Fibroblast of the aortic adventitia (primary cell): ENCODE measurements at regions not wholly inside any gene's neighbourhood (a gene's known extent, or its start where the extent isn't known, plus 50 kb on each side); places are given as distances from the start of the nearest gene placed in this dataset.

Experiments used
- DNase-seq: peaks from one replicate; pipeline ENCODE4 v3.0.0-alpha.2; 2010; ENCODE audit warnings: low read depth
- H3K4me3 ChIP-seq: 2 replicates; pipeline ENCODE4 v1.5.1; 2011; ENCODE audit warnings: low read depth, mild to moderate bottlenecking, control low read depth, low read length, moderate library complexity
- TF ChIP-seq, protein P1 (sequence below): IDR thresholded peaks from 2 replicates; pipeline ENCODE4 v1.5.1; 2011; ENCODE audit warnings: mild to moderate bottlenecking, low read length, control low read depth, inconsistent platforms; ENCODE audit not compliant: insufficient read depth

DNA sequence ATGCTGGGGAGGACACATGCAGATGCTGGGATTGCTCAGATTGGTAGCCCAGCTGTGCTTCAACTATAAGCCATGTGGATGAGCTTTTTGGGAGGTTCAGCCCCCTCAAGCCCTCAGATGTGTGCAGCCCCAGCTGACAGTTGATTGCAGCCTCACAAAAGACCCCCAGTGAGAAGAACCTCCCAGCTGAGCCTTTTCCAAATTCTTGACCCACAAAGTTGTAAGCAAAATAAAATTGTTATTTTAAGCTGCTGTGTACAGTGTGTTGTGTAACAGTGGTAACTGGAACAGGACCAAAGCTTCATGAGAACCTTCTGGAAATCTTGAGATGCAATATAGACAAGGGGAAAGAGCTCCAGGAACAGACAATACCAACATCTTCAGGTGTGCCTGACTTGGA, 156.8 kb upstream of the IRX3 start:
- TF ChIP-seq, protein P1, sequence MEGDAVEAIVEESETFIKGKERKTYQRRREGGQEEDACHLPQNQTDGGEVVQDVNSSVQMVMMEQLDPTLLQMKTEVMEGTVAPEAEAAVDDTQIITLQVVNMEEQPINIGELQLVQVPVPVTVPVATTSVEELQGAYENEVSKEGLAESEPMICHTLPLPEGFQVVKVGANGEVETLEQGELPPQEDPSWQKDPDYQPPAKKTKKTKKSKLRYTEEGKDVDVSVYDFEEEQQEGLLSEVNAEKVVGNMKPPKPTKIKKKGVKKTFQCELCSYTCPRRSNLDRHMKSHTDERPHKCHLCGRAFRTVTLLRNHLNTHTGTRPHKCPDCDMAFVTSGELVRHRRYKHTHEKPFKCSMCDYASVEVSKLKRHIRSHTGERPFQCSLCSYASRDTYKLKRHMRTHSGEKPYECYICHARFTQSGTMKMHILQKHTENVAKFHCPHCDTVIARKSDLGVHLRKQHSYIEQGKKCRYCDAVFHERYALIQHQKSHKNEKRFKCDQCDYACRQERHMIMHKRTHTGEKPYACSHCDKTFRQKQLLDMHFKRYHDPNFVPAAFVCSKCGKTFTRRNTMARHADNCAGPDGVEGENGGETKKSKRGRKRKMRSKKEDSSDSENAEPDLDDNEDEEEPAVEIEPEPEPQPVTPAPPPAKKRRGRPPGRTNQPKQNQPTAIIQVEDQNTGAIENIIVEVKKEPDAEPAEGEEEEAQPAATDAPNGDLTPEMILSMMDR: no peak
- no peak overlapping the region for H3K4me3 ChIP-seq
- DNase-seq: peak; percentile 21

DNA sequence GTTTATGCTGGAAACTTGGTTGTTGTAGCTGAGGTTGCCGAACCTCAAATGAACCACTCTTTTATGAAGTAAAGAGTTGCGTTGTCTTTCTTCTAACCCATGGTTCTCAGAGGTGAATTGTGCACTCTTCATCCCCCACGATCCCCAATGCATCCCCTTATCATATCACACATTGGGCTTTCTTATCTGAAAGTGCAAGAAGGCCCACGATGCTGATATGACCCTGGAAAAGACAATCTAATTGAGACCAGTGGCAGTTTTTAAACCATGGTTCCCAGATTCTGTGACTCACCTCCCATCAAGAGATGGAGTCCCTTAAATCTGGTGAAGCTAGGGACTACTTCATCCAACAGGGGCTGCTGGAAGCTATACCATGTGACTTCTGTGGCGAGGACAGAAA, 156.3 kb upstream of the IRX3 start:
- no peak for DNase-seq

DNA sequence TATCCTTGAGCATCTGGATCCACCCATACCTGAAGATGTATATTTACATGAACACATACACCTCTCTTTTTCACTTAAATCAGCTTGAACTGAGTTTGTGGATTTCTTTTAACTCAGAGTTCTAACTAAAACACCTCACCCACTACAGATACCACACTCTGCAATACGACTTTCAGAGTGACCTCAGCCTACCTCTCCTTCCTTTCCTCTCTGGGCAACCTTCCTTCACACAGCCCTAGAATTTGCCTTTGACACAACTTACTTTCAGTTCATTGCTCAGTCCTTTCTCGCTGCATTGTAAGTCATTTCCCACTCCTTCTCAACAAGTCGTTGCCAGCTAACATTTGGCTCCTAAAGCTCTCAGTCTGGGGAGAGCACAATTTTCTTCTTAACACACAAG, 151.9 kb upstream of the IRX3 start:
- TF ChIP-seq, protein P1: no peak
- no peak for DNase-seq
- no peak overlapping the region for H3K4me3 ChIP-seq

More for the DNA sequence above, 156.3 kb upstream of the IRX3 start:
- H3K4me3 ChIP-seq: no peak overlapping the region
- TF ChIP-seq, protein P1: no peak

DNA sequence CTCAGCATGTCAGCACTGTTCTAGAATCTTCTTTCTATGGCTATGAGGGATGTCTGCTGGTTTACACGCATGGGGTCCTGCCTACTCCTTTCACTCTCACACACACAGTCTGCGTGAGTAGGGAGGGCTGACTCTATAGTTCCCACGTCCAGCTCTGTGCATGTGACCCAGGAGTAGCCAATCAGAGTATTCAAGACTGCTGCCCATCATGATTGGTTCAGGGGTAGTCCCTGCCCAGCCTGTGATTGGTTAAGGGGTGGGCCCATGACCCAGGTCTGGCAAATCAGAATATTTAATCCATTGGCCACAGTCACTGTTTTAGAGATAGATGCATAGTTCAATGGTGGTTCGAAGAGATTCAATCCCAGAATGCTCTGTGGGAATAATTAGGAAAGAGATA, 151.3 kb upstream of the IRX3 start:
- DNase-seq: no peak
- no peak overlapping the region for H3K4me3 ChIP-seq
- TF ChIP-seq, protein P1: no peak

DNA sequence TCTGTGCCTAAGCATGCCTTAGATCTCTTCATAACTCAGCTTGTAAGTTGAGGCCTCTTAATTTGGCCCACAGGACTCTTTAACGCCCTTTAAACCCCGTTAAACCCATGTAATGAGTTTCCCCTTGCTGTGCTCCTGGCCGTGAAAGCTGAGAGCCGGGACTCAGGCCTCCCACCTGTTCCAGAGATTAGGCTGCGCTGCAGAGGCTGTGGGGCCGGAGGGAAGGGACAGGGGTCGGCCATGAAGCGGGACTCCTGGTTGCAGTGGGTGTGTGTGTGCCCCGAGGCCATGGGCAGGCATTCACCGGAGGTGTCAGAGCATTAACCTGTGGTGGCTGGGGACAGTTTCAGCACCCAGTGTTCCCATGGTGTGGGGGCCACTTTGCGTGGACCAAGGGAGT, 150.8 kb upstream of the IRX3 start:
- no peak for DNase-seq
- no peak overlapping the region for H3K4me3 ChIP-seq
- TF ChIP-seq, protein P1: no peak

DNA sequence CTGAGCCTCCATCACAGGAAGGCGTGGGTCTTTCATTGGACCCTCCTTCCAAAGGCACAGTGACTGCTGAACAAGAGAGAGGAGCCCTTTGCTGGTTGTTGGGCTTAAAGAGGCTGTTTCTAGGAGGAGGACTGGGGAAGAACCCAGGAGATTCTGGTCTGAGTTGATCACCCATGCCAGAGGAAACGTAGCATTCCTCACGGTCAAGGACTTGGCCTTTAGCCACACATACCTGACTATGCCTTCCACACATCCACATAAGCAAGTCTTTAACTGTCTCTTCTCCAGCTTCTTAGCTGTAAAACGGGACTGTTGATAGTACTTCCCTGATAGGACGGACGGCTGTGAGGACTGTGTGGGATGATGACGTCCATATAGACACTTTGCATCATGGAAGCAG, 149.8 kb upstream of the IRX3 start:
- TF ChIP-seq, protein P1: no peak
- no peak overlapping the region for H3K4me3 ChIP-seq
- no peak for DNase-seq

DNA sequence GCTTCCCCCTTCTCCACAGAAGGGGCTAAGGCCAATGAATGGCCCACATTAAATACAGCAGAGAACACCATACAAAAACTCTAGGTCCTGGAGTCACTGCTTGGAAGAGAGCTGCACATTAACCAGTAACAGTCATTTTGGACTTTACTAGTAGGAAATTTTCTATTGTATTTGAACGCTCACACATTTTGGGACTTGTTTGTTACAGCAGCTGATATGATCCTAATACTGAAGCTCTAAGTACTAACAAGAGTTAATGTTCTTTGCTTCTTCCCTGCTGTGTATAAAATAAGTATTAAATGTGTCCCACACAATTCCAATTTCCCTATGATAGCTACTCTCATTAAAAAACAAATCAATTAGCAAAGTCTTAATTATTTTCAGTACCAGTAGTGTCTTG, 148.3 kb upstream of the IRX3 start:
- TF ChIP-seq, protein P1: no peak
- DNase-seq: no peak
- no peak overlapping the region for H3K4me3 ChIP-seq
